HTR-8/SVneo (cell line): ENCODE measurements at regions not wholly inside any gene's neighbourhood (a gene's known extent, or its start where the extent isn't known, plus 50 kb on each side); places are given as distances from the start of the nearest gene placed in this dataset.

Source experiments
- DNase-seq: peaks from one replicate; pipeline ENCODE4 v3.0.0; 2011; ENCODE audit warnings: low spot score, mixed read lengths; ENCODE audit not compliant: insufficient read length
- FAIRE-seq: peaks from 2 replicates; lab custom pipeline; 2011; peaks lifted over from hg19 to GRCh38; lab: Jason Lieb, UNC

DNA sequence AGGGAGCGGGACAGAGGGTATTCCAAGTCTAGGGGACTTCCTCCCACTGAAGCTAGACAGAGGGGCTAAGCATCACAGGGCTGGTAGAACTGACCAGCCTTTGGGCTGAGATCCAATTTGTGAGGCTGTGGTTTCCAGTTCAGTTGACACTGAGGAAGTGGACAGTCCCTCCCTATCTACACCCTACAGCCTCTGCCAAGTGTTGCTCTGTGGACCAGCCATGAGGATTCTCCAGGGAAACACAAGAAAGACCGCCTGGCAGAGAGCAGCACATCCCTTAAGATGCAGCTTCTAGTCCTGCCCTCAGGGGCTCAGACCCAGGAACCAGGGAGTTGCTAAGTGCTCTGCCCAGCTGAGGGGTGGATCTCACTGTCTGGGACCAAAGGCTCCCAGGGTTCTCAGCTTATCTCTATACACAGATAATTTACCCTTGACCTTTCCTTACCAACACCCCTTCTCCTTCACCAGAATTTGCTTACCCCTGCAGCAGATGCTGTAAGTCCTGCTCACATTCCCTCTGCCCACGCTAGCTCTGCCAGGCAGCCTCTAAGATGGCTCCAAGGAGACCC, 252.0 kb downstream of the SKIDA1 start:
- no peak for DNase-seq
- FAIRE-seq = no peak

DNA sequence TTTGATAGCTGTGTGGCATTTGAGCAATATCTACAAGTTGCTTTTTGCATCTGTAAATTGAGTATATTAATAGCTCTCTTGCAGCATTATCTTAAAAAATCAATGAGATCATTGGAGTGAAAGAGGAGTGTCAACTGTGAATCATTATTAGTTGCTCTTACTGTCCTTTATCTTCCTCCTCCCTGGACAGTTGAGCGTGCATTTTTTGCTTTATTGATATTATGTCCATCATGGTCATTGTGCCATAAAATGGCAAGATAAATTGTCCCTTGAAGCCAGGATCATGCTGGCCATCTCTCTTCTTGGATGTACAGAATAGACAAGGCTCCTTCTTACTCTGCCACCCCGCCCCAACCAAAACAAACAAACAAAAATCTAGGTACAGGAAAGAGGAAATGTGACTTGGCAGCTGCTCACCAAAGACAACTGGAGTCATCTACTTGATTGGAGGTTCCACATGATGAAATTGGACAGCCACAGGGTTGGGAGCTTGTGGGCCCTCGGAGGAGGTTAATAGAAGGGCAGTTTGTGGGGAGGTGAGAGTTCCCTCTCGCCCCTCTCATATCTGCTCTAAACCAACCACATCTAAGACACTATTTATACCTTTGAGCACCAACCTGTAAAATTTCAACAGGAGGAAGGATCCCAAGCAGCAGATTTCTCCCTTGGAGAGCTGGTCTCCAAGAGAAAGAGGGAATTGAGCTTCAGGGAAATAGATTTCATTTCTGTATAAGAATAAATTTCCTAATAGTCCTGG, 252.7 kb downstream of the SKIDA1 start:
- no peak for FAIRE-seq
- no peak for DNase-seq

DNA sequence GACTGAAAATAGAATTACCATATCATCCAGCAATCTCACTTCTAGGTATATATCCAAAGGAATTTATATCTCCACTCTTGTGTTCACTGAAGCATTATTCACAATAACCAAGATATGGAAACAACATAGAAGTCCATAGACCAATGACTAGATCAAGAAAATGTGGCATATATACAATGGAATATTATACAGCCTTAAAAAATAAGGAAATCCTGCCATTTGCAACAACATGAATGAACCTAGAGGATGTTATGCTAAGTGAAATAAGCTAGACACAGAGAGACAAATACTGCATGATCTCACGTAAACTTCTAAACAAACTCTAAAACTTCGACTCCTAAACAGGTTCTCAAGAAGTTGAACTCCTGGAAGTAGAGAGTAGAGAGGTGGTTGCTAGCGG, 254.5 kb downstream of the SKIDA1 start:
- FAIRE-seq (no peak), DNase-seq (no peak)

DNA sequence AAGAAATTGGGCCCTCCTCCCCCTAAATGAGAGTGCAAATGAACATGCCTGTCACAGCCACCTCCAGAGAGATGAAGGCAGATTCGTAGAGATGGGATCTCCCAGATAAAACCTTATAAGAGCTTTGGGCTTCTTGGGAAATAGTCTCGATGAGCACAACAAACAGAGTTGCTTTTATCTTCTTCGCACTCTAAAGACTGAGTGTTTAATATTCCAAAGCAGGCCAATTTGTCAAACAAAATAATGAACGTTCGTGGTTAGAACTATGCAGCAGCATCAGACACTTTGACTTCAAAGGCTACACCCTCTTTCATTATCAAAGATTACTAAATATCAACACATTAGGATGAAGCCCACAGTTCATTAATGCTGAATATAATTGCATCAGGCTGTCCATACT, 256.2 kb downstream of the SKIDA1 start:
- no peak for FAIRE-seq

DNA sequence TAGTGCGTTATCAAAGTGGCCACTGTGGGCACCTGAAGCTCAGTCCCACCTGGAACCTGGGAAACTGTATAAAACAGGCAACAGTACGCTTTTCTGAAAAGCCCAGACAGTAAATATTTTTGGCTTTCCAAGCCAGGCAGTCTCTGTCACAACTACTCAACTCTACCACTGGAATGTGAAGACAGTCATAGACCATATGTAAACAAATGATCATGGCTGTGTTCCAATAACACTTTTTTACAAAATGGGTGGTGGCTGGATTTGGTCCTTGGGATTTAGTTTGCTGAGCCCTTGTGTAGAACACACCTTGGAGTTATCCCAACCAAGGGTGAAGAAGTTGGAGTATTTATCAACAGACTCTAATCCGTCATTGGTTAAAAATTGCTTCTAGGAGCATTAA, 259.9 kb downstream of the SKIDA1 start:
- FAIRE-seq = no peak
- no peak for DNase-seq

More for the DNA sequence above, 256.2 kb downstream of the SKIDA1 start:
- no peak for DNase-seq

DNA sequence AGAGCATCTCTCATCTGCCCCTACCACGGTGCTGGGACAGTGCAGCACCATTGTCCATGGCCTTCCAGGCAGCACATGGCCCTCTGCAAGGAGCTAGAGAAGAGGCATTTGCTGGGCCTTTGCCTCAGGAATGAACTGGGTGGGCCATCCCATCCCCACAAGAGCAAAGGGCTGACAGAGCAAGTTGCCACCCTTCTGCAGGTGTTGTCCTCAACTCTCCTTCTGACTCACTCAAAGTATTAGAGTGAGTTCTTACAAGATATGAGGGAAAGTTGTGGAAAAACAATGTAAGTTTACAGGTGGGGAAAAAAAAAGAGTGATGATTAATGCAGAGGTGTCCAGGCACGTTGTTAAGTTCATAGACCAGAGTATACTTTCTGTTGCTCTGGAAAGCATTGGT, 261.2 kb downstream of the SKIDA1 start:
- FAIRE-seq = no peak
- DNase-seq = no peak

DNA sequence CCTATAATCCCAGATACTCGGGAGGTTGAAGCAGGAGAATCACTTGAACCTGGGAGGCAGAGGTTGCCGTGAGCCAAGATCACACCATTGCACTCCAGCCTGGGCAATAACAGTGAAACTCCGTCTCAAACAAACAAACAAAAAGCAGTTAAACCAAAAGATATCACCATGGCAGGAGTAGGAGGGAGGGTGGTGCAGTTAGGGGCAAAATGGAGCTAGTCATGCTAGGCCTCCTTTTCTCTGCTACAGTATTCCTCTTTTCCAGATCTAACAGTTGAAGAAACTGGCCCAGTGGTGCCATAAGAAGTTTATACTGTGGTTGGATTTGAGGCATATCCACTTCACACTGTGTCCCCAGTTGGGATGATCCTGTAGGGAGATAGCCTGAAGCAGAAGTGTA, 261.6 kb downstream of the SKIDA1 start:
- FAIRE-seq (no peak), DNase-seq (no peak)

DNA sequence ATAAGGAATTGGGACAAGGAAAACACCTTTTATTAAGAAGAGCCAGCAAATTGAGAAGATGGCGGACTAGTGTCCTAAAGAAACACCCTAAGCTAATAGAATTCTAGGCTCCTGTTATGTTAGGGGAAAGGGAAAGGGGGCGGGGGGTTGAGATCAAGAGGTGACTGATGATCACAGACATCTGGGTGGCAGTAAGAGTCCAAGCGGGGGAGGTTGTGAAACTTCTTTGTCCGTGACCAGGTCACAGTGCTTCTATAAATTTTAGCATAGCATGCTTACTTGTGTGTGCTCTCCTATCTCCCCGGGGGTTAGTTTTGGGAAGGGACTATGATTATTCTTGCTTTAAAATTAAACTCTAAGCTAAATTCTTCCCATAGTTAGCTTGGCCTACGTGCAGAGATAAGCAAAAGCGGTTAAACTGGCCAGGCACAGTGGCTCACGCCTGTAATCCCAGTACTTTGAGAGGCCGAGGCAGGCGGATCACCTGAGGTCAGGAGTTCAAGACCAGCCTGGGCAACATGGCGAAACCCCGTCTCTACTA, 262.1 kb downstream of the SKIDA1 start:
- FAIRE-seq (no peak), DNase-seq (no peak)

DNA sequence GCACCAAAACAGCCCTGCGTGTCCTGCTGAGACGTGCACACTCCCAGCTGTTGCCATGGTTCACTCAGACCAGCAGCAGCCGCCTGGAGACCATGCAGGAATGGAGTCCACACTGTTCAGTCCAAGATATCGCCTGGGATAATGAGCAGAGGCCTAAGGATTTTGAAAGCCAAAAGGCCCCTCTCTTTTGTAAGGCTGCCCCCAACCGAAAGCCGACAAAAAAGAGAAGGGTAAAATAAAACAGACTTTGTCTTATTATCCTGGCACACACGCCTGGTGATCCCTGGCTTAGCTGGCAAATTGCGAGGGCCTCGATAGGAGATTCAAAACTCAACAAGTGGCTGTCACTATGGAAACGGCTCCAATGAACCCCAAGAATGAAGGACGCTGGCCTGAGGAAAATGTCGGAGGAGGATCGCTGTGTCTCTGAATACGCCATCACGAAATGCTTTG, 263.6 kb downstream of the SKIDA1 start:
- DNase-seq (no peak), FAIRE-seq (no peak)

DNA sequence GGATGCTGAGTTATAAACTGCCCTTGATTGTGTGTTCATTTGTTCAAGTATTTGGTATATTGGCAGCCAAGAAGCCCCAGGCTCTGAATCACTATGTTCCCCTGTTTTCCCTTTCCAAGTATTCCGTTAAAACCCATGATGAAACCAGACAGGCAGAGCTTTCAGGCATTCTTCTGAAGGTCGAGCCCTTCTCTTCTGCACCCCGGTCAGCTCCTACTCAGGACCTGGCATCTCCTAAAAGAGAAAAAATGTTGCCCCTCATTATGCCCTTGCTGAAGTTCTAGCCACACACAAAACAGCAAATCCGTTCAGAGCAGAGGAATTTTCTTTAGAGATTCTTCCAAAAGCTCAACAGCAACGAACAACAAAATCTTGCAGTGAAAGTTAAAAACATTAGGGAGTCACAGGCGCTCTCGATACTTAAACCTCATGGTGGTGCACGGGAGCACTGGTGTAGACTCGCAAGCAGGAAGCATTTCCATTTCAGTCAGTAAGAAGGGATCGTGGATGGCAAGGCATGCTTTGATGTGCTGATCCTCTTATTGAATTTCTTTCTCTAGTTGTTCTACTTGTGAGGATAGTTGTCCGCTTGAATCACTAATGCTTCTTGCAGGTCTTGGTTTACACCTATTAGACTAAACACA, 264.9 kb downstream of the SKIDA1 start:
- no peak for FAIRE-seq
- DNase-seq = no peak

DNA sequence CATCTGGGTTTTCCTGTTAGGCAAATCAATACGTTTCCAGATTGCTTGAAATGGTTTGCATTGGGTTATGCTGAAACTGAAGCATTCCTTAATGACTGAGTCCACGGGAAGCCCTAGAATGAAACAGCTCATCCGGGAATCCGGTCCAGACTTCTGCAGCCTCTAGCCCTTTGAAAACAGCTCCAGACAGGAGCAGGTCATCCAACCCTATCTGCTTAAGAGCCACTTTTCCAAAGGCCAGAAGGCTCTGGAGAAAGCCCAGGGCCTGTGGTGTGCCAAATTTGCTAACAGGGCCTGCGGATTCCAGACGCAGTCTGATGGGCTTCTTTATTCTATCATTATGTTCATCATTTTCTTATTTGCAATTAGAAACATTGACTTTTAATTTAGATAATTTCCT, 265.4 kb downstream of the SKIDA1 start:
- DNase-seq = no peak
- no peak for FAIRE-seq

DNA sequence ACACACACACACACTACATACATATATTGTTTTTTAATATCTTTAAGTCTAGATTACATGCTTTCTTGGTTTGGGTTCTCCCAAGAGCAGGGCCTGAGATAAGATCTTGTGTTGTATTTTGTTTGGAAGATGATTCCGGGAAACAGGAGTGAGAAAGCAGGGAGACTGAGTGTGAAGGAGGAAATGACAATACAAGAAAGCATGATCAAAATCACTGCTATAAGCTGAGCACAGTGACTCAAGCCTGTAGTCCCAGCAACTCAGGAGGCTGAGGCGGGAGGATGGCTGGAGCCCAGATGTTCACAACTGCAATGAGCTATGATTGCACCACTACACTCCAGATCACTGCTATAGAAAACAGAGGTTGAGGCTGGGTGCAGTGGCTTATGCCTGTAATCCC, 267.6 kb downstream of the SKIDA1 start:
- no peak for DNase-seq
- FAIRE-seq = no peak

DNA sequence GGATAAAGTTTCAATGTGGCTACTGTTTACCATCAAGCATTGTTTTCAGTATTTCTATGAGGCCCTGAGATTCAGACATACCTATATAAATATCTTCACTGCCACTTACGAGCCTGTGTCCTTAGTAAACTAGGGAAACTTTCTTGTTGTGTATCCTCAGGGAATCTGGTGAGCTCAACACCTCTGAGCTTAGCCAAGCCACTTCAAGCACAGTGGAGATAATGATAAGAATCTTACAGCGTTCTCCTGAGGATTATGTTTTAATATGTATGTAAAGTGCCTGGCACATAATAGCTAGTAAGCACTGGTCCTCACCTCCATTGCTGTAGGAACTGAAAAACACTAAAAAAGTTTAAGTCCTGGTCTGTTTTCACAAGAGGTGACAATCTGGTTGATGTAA, 268.3 kb downstream of the SKIDA1 start:
- FAIRE-seq (no peak), DNase-seq (no peak)

DNA sequence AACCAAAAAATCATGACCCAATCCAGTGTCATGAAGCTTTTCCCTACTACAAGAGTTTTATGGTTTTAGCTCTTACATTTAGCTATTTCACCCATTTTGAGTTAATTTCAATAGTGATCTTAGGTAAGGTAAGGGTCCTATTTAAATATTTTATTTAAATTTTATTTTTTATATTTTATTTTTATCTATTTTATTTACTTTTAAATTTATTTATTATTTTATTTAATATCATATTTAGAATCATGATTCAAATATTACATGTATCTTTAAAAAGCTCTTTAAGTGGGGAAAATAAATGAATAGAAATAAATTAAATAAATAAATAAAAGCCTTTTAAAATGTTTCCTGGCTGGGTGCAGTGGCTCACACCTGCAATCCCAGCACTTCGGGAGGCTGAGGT, 276.0 kb downstream of the SKIDA1 start:
- DNase-seq (no peak), FAIRE-seq (no peak)

DNA sequence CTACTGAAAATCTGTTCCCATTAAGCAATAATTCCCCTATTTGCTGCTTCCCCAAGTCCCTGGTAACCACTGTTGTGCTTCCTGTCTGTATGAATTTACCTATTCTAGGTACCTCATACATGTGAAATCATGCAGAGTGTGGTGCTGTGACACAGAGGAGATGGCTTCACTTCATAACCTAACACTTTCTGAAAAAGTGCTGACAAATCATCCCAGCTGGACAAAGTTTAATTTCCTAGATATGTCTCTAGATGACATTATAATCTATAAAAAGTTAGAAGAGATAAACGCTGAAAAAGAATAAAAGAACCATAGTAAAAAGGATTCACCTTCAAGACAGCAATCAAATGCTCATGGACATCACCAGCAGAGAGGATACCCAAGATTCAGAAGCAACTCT, 277.9 kb downstream of the SKIDA1 start:
- DNase-seq (no peak), FAIRE-seq (no peak)

DNA sequence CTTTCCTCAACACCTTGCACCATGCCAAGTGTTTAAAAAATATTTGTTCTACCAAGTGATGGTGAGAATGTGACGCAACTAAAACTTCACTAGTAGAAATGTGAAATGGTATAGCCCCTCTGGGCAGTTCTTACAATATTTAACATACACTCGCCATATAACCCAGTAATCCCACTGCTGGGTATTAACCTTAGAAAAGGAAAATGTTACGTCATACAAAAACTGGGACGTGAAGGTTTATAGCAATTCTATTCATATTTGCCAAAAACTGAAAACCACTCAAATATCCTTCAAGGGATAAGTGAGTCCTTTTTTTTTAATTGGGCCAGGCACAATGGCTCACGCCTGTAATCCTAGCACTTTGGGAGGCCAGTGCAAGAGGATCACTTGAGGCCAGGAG, 279.3 kb downstream of the SKIDA1 start:
- FAIRE-seq (no peak), DNase-seq (no peak)

DNA sequence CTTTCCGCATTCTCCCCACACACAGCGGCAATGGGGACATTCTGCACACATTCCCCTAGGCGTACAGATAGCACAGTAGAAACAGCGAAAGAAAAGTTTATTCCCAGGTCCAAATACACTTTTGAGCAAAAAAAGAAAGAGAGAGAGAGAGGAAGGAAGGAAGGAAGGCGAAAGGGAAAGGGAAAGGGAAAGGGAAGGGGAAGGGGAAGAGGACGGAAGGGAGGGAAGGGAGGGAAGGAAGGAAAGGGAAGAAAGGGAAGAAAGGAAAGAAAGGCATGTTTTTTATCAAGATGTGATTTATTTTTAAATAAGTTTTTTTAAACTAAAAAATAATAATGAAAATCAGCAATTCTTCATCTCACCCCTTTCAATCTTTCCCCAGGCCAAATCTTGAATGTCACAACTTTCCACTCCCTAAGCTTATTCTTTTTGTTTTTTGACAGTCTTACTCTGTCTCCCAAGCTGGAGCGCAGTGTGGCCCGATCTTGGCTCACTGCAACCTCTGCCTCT, 281.7 kb downstream of the SKIDA1 start:
- FAIRE-seq (no peak), DNase-seq (no peak)

DNA sequence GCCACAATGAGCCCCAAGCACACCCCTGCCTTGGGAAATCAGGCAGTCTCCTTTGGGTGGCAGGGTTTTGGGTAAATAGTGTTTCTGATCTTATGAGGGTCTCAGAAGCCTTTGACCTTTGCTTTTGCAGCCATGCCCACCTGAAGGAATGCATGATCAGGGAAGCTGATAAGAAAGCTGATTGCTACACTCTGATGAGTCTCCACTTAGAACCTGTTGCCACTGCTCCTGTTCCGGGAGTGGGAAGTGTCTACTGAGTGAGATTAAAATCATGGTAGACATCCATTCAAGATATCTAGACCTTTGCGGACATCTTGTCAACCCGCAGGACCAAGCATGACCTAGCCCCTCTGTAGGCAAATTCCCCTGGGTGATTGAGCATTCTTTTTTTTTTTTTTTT, 282.6 kb downstream of the SKIDA1 start:
- DNase-seq (no peak), FAIRE-seq (no peak)

DNA sequence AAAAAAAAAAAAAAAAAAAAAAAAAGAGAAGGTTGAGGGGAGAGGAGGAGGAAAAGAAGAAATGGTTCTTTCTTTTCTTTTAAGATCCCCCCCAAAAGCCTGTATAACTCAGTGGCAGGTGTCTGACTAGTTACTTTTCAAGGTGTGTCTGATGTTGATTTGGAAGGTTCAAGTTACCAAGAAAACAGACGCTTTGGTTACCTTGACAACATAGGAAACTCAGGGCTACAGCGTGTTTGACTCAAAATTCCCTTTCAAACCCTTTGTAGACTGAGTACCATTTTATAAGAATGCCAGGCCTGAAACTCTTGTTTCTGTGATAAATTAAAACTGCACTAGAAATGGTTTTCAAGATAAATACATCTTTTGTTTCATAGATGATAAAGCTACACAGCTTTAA, 286.8 kb downstream of the SKIDA1 start:
- no peak for FAIRE-seq

DNA sequence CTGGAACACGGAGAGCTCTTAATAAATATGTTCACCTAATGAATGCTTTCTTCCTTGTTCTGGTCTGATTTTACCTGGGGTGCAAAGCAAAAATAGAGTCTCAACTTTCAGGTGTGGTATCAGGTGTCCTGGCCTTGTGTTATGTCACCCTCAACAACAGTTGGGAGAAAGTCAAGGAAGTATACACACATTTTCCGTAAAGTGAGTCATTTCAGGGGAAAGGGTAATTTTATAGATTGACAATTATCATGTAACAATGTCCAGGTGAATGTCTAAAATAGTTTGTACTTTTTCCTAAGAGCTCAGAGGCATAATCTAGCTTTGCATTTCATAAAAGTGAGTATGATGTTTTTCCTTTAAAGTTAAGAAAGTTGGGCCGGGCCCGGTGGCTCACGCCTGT, 287.4 kb downstream of the SKIDA1 start:
- DNase-seq (no peak), FAIRE-seq (no peak)

More for the DNA sequence above, 286.8 kb downstream of the SKIDA1 start:
- DNase-seq = no peak

DNA sequence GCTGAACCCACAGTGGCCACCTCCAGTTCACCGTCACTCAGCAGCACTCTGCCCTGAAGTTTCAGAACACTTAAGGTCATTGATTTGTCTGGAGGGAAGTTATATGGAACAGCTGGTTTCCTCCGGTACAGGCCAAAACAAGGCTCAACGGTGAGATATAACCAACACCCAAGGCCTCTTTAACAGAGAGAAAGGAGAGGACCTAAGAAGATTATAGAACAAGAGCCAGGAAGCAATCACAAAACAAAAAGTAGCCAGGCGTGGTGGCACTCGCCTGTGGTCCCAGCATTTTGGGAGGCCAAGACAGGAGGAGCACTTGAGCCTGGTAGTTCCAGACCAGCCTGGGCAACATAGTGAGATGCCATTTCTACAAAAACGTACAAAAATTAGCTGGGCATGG, 290.7 kb downstream of the SKIDA1 start:
- DNase-seq = no peak
- no peak for FAIRE-seq
